ENCODE measurements at regions not wholly inside any gene's neighbourhood (a gene's known extent, or its start where the extent isn't known, plus 50 kb on each side); places are given as distances from the start of the nearest gene placed in this dataset.

DNA sequence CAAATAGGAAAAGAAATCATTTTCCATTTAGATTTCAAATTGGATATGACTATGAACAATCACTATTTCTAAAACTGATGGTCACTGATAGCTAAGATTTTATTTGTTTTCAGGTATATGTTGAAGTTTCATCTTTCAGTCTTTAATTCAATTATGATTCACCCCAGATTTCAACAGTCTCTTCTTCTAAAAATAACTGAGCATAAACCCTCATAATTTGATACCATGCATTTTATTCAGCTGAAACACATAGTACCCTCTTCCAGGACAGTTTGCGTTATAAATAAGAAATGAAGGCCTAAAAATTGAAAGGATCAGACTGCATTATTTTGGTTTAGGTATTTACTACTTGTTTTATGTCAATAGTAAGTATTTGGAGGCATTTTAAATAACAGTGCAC, 428.5 kb upstream of the NBEA start:
- dilution Hi-C loops (cut with HindIII; ENCODE audit: low sequenced_read_pairs, unreplicated experiment), result no loop called here
- ATAC-seq (ENCODE audit: low read depth) (no peak), DNase-seq (no peak)
- no peaks in the 10 kb centered on the region for H3K9me3 ChIP-seq (ENCODE audit: control insufficient read depth, insufficient read depth, low read length)
- ChIA-PET POLR2A (ENCODE audit: unreplicated experiment) (no interaction called here), CTCF (no interaction called here)
- H3K18ac ChIP-seq (ENCODE audit: low read depth, low read length), result no peak overlapping the region
- BruUV-seq (replicated peaks), result no TSS peak
- H4K8ac ChIP-seq (ENCODE audit: low read depth in 2 of 2, low read length in 2 of 2), result no peak overlapping the region
- no peaks in the 10 kb centered on the region for H3K27me3 ChIP-seq (ENCODE audit: control insufficient read depth, insufficient read depth, low read length)
- no CpG with 5 or more reads among the region's 1 CpG for WGBS, 2 experiments (ENCODE audit: extremely low coverage in 2 of 2, insufficient read length in 1 of 2)
- no peak overlapping the region for H3K56ac ChIP-seq (ENCODE audit: extremely low read depth, insufficient read depth, low read length)
- TF ChIP-seq RAD21 (IDR thresholded peaks at IDR 0.05; ENCODE audit: low read length) (no peak), BHLHE40 (IDR thresholded peaks at IDR 0.05; ENCODE audit: low read depth, low read length) (no peak), NFE2L2 (IDR thresholded peaks at IDR 0.05; ENCODE audit: low read depth, low read length) (no peak), FOS (IDR thresholded peaks at IDR 0.05; ENCODE audit: low read depth, low read length) (no peak), POLR2A (IDR thresholded peaks at IDR 0.05; ENCODE audit: low read depth, low read length) (no peak), SMC3 (IDR thresholded peaks at IDR 0.05; ENCODE audit: low read depth, low read length) (no peak), MAFK (IDR thresholded peaks at IDR 0.05; ENCODE audit: low read depth, low read length) (no peak)
- TF ChIP-seq, protein P1, sequence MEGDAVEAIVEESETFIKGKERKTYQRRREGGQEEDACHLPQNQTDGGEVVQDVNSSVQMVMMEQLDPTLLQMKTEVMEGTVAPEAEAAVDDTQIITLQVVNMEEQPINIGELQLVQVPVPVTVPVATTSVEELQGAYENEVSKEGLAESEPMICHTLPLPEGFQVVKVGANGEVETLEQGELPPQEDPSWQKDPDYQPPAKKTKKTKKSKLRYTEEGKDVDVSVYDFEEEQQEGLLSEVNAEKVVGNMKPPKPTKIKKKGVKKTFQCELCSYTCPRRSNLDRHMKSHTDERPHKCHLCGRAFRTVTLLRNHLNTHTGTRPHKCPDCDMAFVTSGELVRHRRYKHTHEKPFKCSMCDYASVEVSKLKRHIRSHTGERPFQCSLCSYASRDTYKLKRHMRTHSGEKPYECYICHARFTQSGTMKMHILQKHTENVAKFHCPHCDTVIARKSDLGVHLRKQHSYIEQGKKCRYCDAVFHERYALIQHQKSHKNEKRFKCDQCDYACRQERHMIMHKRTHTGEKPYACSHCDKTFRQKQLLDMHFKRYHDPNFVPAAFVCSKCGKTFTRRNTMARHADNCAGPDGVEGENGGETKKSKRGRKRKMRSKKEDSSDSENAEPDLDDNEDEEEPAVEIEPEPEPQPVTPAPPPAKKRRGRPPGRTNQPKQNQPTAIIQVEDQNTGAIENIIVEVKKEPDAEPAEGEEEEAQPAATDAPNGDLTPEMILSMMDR (conservative IDR thresholded peaks at IDR 0.05; ENCODE audit: low read depth, low read length), result no peak
- TF ChIP-seq, protein P2, sequence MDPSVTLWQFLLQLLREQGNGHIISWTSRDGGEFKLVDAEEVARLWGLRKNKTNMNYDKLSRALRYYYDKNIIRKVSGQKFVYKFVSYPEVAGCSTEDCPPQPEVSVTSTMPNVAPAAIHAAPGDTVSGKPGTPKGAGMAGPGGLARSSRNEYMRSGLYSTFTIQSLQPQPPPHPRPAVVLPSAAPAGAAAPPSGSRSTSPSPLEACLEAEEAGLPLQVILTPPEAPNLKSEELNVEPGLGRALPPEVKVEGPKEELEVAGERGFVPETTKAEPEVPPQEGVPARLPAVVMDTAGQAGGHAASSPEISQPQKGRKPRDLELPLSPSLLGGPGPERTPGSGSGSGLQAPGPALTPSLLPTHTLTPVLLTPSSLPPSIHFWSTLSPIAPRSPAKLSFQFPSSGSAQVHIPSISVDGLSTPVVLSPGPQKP (IDR thresholded peaks at IDR 0.05; ENCODE audit: borderline replicate concordance, low read depth, low read length), result no peak
- H2AK5ac ChIP-seq (ENCODE audit: low read depth, low read length), result no peak overlapping the region
- H2AK9ac ChIP-seq (replicated peaks; ENCODE audit: low read depth, low read length, poor library complexity), result no peak overlapping the region
- H2BK5ac ChIP-seq (ENCODE audit: low read depth, low read length, poor library complexity, severe bottlenecking), result no peak overlapping the region
- no peak overlapping the region for H2BK20ac ChIP-seq (ENCODE audit: low read depth, low read length)
- no peak overlapping the region for H3K4ac ChIP-seq (ENCODE audit: low read depth, low read length)
- no peak overlapping the region for H3K4me3 ChIP-seq (ENCODE audit: insufficient read depth, low read depth, low read length)
- no peaks in the 10 kb centered on the region for H3K79me1 ChIP-seq (ENCODE audit: low read depth in 1 of 2, low read length in 2 of 2)
- H3K36me3 ChIP-seq (ENCODE audit: control insufficient read depth, insufficient read depth, low read length), result no peaks in the 10 kb centered on the region
- intact Hi-C loops (cut with micrococcal nuclease), result no loop called here
- H4K5ac ChIP-seq (ENCODE audit: low read depth, low read length), result no peak overlapping the region
- H3K14ac ChIP-seq (replicated peaks; ENCODE audit: low read depth, low read length), result no peak overlapping the region
- H3K9ac ChIP-seq (ENCODE audit: low read depth, low read length), result no peak overlapping the region
- no peak overlapping the region for H2AFZ ChIP-seq (replicated peaks; ENCODE audit: low read length, poor library complexity)
- no peak overlapping the region for H2BK120ac ChIP-seq (ENCODE audit: low read depth, low read length)
- H3K9me1 ChIP-seq (ENCODE audit: insufficient read depth, low read length), result no peaks in the 10 kb centered on the region
- no peak overlapping the region for H3K4me2 ChIP-seq (ENCODE audit: low read depth, low read length)
- no peak overlapping the region for H3K23ac ChIP-seq (ENCODE audit: low read depth, low read length)
- no peak overlapping the region for H3K27ac ChIP-seq (ENCODE audit: insufficient read depth, low read length)
- H2BK15ac ChIP-seq (ENCODE audit: low read depth, low read length), result no peak overlapping the region
- no peak overlapping the region for H4K91ac ChIP-seq (ENCODE audit: insufficient read depth, low read depth, low read length)
- no peaks in the 10 kb centered on the region for H4K20me1 ChIP-seq (ENCODE audit: insufficient read depth, low read length)
- in situ Hi-C loops (cut with MboI; ENCODE audit: low sequenced_read_pairs), result no loop called here
- H3K4me1 ChIP-seq (ENCODE audit: control insufficient read depth, insufficient read depth, low read length), result no peaks in the 10 kb centered on the region

All from IMR-90 (cell line).